ENCODE measurements at regions not wholly inside any gene's neighbourhood (a gene's known extent, or its start where the extent isn't known, plus 50 kb on each side); places are given as distances from the start of the nearest gene placed in this dataset.

- no peaks in the 10 kb centered on the region for H3K9me3 ChIP-seq
- H3K27me3 ChIP-seq = no peaks in the 10 kb centered on the region
- no peak for TF ChIP-seq CTCF (IDR thresholded peaks at IDR 0.05; ENCODE audit: low read depth, low read length)
- H3K4me1 ChIP-seq = no peaks in the 10 kb centered on the region
- H3K36me3 ChIP-seq = no peaks in the 10 kb centered on the region
- no peak overlapping the region for H3K4me3 ChIP-seq (ENCODE audit: low read depth, low read length)
- DNase-seq = no peak
Observed at GRCh38 chrX:116657071-116657470, 194.3 kb upstream of the CT83 start.

GRCh38 chrX:116628464-116628863 is 165.7 kb upstream of the CT83 start:
- TF ChIP-seq CTCF (IDR thresholded peaks at IDR 0.05; ENCODE audit: low read depth, low read length) = no peak
- Histone ChIP-seq H3K9me3 (no peaks in the 10 kb centered on the region), H3K27me3 (no peaks in the 10 kb centered on the region), H3K4me1 (no peaks in the 10 kb centered on the region), H3K36me3 (no peaks in the 10 kb centered on the region), H3K4me3 (ENCODE audit: low read depth, low read length) (no peak overlapping the region)
- no peak for DNase-seq

GRCh38 chrX:116618546-116618945 is 155.8 kb upstream of the CT83 start:
- Histone ChIP-seq H3K9me3 (no peaks in the 10 kb centered on the region), H3K4me1 (no peaks in the 10 kb centered on the region), H3K4me3 (ENCODE audit: low read depth, low read length) (no peak overlapping the region), H3K27me3 (no peaks in the 10 kb centered on the region), H3K36me3 (no peaks in the 10 kb centered on the region)
- no peak for DNase-seq
- no peak for TF ChIP-seq CTCF (IDR thresholded peaks at IDR 0.05; ENCODE audit: low read depth, low read length)

GRCh38 chrX:116607776-116608175 is 145.0 kb upstream of the CT83 start:
- Histone ChIP-seq H3K36me3 (no peaks in the 10 kb centered on the region), H3K9me3 (no peaks in the 10 kb centered on the region), H3K27me3 (no peaks in the 10 kb centered on the region), H3K4me3 (ENCODE audit: low read depth, low read length) (no peak overlapping the region), H3K4me1 (no peaks in the 10 kb centered on the region)
- no peak for DNase-seq
- TF ChIP-seq CTCF (IDR thresholded peaks at IDR 0.05; ENCODE audit: low read depth, low read length) = no peak

GRCh38 chrX:116605576-116605975 is 142.8 kb upstream of the CT83 start:
- H3K9me3 ChIP-seq = no peaks in the 10 kb centered on the region
- no peaks in the 10 kb centered on the region for H3K36me3 ChIP-seq

GRCh38 chrX:116596010-116596409 is 133.2 kb upstream of the CT83 start:
- Histone ChIP-seq H3K4me3 (ENCODE audit: low read depth, low read length) (no peak overlapping the region), H3K4me1 (no peaks in the 10 kb centered on the region), H3K36me3 (no peaks in the 10 kb centered on the region), H3K9me3 (no peaks in the 10 kb centered on the region), H3K27me3 (no peaks in the 10 kb centered on the region)
- DNase-seq = no peak
- TF ChIP-seq CTCF (IDR thresholded peaks at IDR 0.05; ENCODE audit: low read depth, low read length) = no peak

More at GRCh38 chrX:116605576-116605975, 142.8 kb upstream of the CT83 start:
- TF ChIP-seq CTCF (IDR thresholded peaks at IDR 0.05; ENCODE audit: low read depth, low read length) = no peak
- Histone ChIP-seq H3K27me3 (no peaks in the 10 kb centered on the region), H3K4me1 (no peaks in the 10 kb centered on the region), H3K4me3 (ENCODE audit: low read depth, low read length) (no peak overlapping the region)
- no peak for DNase-seq

All from BE2C (cell line).